DND-41 (cell line): ENCODE measurements at regions not wholly inside any gene's neighbourhood (a gene's known extent, or its start where the extent isn't known, plus 50 kb on each side); places are given as distances from the start of the nearest gene placed in this dataset.

Experiments used
- EZH2 ChIP-seq: IDR thresholded peaks from 3 replicates; pipeline ENCODE4 v1.6.1; 2012; ENCODE audit warnings: borderline replicate concordance, low read depth, mild to moderate bottlenecking, moderate library complexity, low read length, inconsistent platforms; ENCODE audit not compliant: severe bottlenecking
- TF ChIP-seq, protein P1 (sequence below): IDR thresholded peaks from 2 replicates; pipeline ENCODE4 v1.5.1; 2012; ENCODE audit warnings: borderline replicate concordance, low read length, moderate library complexity, mild to moderate bottlenecking; ENCODE audit not compliant: poor library complexity, severe bottlenecking; ENCODE audit errors: extremely low read depth

GRCh38 chr20:57904314-57905105 is 194.7 kb upstream of the PMEPA1 start:
- TF ChIP-seq, protein P1, sequence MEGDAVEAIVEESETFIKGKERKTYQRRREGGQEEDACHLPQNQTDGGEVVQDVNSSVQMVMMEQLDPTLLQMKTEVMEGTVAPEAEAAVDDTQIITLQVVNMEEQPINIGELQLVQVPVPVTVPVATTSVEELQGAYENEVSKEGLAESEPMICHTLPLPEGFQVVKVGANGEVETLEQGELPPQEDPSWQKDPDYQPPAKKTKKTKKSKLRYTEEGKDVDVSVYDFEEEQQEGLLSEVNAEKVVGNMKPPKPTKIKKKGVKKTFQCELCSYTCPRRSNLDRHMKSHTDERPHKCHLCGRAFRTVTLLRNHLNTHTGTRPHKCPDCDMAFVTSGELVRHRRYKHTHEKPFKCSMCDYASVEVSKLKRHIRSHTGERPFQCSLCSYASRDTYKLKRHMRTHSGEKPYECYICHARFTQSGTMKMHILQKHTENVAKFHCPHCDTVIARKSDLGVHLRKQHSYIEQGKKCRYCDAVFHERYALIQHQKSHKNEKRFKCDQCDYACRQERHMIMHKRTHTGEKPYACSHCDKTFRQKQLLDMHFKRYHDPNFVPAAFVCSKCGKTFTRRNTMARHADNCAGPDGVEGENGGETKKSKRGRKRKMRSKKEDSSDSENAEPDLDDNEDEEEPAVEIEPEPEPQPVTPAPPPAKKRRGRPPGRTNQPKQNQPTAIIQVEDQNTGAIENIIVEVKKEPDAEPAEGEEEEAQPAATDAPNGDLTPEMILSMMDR: no peak
- no peak for TF ChIP-seq EZH2
